ENCODE measurements at regions not wholly inside any gene's neighbourhood (a gene's known extent, or its start where the extent isn't known, plus 50 kb on each side); places are given as distances from the start of the nearest gene placed in this dataset.

DNA sequence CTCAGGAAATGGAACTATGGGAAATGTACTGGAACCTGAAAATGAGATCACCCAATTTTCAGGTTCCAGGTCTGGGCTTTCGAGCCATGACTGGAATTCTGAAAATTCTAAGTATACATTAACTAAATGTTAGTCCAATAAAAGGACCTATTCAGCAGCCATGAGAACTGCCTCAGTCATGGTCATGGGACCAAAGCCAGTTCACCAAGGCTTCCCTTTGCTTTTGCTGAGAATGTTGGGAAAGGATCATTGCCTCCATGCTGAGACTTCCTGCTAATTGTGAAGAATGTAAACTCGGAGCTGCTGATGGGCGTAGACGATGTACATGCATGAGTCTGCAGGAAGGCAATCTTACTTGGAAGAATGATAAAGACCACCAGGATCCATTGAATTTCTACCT lies 624.4 kb upstream of the SOX11 start:
- DNase-seq (ENCODE audit: low spot score) = peak; percentile 45

DNA sequence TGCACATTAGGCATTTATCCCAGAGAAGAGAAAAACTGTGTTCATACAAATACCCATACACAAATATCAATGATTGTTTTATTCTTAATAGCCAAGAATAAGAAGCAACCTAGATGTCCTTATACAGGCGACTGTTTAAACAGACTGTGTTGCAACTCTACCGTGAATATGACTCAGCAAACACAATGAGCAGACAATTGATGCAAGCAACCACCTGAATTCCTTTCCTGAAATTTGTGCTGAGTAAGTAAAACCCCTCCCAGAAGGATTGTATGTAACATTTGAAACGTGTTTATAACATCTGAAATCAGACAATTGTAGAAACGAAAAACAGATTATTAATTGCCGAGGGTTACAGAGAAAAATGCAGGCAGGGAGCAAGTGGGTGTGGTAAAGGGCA lies 621.9 kb upstream of the SOX11 start:
- peak; percentile 63 for DNase-seq (ENCODE audit: low spot score)

DNA sequence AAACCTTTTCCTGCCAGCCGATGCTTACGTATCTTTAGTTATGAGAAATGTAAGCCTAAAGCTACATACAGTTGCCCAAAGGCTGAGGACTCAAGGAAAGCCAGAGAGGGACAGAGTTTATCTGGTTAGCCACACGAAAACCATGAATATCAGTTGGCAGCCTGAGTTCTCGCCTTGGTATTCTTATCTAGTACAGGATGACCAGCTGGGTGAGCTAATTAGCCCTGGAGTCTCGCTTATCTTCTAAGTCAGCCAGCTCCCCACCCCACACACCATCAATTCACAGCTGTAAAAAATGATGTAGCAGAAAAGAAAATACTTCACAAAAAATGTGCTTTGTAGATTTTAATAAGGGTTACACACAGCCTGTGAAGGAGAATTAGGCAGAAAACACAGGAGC lies 617.5 kb upstream of the SOX11 start:
- no peak for DNase-seq (ENCODE audit: low spot score)

DNA sequence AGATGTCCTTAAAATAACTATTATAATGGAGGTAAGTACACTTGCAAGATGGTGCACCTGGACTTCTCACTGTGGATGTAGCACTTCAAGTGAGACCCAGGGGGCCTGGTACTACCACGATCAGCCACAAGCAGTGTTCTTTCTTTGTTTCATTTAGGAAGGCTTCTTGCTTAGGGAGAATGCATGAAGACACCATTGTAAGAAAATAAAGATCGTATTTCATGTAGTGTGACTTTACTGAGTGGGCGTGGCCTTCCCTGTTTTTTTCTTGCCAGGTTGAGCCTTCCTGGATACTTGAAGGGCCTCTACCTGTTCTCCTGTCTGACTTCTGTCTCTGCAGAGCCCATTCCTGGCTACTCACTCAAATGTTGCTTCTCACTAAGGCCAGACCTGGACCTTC lies 615.6 kb upstream of the SOX11 start:
- DNase-seq (ENCODE audit: low spot score) = no peak

DNA sequence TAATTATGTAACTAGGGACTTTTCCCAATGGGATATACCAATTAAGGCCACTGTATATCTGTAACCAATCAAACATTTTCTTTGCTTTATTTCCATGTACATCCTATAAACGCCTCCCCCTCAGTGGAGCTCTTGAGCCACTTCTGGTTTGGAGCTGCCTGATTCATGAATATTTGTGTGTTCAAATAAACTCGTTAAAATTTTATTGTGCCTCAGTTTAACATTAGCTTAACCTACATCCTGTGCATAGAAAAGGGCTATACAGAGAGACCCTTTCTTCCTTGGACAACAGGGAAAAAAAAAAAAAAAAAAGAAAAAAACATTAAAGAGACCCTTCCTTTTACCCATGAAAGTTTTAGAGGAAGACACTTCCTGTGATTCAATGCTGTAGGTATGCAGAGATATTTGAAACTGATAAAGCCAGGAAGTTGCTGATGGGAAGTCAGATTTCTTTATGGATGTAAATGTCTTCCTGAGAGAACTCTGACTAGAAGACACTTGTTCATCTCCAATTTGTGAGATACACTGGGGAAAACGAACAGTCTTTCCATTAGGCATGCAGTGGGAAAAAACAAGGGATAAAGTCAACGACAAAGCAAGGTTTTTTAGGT lies 614.6 kb upstream of the SOX11 start:
- DNase-seq (ENCODE audit: low spot score) = peak; percentile 13

DNA sequence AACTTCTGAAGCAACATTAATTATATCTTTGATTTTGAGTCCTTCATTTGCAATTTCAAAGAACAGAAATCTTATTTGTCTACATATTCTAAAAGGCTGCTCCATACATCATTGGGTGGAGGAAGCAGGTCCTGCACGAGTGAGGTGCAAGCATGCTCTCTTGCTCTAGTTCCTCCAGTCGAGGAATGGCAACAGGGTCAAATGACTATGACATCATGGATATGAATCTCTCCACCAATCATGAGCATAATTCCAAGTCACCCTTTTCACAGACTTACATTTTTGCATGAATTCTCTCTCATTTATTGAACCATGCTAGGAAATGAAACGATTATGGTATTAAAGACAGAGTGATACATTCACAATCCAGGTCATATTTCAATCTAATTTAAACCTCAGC lies 608.8 kb upstream of the SOX11 start:
- no peak for DNase-seq (ENCODE audit: low spot score)

DNA sequence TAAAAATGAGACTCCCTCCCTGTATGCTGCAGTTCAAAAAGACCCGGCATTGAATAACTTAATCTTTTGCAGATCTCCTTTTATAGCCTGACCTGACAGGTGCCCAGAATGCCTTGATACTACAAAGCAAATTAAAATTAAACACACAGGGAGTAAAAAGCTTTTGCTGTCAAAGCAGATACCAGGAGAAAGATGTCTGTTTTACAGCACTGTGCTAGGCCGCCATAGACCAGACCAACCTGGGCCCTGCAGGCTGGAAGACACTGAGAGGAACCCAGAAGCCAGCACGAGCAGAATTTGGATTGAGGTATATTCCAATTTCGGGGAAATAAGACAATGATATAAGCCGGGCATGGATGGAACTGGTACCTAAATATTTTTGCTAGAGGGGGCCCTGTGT lies 602.8 kb upstream of the SOX11 start:
- no peak for DNase-seq (ENCODE audit: low spot score)

DNA sequence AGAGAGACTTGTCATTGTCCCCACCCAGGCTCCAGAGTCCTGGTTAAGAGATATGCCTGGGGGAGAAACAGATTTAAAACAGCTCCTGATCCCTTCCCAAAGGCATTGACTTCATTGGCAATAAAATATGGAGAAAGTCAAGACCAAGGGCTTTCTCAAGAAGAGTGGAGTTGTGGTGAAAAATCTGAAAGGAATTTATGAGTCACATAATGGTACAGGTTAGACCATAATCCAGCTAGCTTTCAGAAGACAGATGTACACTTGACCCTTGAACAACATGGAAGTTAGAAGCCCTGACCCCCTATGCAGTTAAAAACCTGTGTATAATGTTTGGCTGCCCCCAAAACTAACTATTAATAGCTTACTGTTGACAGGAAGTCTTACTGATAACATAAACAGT lies 599.1 kb upstream of the SOX11 start:
- peak; percentile 5 for DNase-seq (ENCODE audit: low spot score)

DNA sequence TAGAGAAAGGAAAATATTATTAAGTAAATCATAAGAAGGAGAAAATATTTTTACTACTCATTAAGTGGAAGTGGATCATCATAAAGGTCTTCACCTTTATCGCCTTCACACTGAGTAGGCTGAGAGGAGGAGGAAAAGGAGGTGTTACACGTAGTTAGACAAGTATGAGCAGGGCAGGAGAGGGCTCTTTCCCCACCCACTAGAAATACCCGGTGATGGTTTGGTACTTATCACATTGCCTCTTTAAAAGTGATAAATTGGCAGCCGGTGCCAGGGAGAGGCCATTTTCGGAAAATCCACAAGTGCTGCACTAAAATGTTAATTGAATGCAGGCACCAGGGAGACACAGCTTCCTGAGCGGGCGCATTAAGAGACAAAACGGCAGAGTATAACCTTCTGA lies 598.7 kb upstream of the SOX11 start:
- DNase-seq (ENCODE audit: low spot score) = no peak

DNA sequence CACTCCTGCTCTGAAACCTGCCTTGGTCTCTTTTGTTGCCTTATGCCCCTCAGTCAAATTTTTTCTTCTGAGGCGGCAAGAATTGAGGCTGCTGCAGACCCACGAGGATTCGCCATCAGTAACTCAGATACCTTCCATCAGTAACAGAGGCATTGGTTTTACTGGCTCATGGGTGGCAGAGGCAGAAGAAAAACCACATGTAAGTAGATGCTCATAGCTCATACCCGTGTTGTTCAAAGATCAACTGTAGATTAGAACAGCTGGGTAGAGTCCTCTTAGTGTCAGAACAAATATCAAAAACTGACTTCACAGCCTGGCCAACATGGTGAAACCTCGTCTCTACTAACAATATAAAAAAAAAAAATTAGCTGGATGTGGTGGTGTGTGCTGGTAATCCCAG lies 598.0 kb upstream of the SOX11 start:
- no peak for DNase-seq (ENCODE audit: low spot score)

DNA sequence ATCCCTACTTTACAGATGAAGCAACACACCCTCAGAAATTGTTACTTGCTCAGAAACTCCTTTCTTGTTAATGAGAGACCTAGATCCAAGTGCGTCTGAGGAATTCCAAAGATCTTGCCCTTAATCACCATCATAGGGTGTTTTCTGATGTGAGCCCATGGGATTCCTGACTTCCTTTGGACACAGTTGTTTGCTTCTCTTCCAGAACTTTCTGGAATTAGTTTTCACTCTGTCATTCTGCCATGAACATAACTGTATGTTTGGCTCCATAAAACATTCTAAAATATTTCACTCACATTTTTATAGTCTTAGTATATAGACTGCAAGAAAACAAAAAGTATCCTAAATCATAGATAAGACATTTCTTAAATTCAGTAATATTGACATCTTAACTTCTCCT lies 593.9 kb upstream of the SOX11 start:
- no peak for DNase-seq (ENCODE audit: low spot score)

DNA sequence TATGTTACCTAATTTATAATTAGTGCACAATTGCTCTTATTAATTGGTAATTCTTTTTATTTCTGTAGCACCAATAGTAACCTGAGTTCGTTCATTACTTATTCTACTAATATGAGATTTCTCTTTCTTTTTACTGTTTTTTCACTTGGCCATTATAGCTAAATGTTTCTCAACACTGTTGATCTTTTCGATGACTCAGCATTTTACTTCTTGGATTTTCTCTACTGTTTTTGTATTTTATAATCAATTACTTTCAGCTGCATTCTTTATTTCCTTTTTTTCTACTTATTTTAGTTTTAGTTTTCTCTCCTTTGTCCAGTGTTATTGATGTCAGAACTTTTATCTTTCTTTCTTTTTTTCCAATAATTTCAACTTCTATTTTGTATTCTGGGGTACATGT lies 589.4 kb upstream of the SOX11 start:
- no peak for DNase-seq (ENCODE audit: low spot score)

DNA sequence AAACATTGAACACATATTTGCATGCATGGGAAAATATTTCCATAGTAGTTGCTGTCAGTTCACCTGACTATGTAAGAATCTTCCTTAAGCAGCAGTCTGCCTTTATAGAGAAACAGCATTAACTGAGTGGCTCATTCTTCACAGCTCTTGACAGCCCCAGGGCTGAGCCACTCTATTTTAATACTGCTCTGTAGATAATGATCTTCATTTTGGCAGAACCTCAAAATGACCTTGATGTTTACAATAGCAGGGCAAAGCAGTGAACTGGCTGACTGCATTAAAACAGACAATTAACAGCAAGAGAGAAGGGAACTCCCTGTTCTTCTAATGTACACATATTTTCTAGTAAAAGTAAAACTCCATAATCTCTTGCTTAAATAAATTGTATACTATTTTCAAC lies 580.6 kb upstream of the SOX11 start:
- no peak for DNase-seq (ENCODE audit: low spot score)

DNA sequence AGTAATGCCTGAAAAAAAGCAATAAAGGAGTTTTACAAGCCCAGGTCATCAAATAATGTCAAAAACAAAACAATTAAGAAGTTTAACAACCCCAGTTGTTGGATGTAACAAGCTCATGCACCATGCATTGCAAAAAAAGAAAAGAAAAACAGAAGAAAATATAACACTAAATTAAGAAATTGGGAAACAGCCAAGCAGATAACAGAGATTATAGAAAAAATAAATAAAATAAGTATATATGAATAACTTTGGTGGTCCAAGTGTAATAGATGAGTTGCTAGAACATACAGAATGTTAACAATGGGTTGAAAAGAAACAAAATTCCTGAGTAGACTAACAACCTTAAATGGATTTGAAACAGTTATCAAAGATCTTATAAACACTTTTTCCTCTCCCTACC lies 573.1 kb upstream of the SOX11 start:
- no peak for DNase-seq (ENCODE audit: low spot score)

DNA sequence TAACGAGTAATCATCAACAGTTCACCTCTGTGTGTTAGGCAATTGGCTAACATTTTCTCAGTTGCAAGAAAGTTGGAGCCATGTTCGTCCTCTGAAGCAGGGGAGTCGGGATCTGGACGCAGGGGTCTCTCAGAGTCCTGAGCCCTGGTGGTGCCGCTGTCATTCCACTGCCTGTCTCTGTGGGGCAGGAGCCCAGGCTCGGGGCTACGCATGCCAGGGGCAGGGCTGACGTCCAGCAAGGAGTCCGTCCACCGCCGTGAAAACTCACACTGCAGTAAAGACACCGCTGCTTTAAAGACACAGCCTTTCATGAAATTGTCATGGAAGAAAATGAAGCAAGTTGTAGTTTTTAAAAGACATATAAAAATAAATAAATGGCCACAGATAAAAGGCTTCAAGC lies 571.1 kb upstream of the SOX11 start:
- no peak for DNase-seq (ENCODE audit: low spot score)

DNA sequence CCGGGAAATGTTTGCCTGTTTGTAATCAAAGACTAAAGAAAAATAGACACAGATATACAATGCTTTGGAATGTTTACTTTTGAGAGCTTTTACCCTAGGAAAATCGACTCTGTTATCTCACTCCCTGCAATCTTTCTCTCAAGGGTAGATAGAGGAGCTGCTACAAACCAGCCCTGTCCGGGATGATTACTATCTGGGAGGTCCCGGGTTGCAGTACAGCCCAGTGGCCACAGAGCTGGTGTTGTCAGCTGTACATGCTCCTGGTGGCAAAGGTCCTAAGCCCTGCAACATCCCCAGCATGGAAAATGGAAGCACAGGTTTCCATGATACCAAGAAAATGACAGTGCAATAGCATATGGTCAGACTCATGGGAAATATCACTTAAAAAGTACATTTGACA lies 570.5 kb upstream of the SOX11 start:
- DNase-seq (ENCODE audit: low spot score) = peak; percentile 7

DNA sequence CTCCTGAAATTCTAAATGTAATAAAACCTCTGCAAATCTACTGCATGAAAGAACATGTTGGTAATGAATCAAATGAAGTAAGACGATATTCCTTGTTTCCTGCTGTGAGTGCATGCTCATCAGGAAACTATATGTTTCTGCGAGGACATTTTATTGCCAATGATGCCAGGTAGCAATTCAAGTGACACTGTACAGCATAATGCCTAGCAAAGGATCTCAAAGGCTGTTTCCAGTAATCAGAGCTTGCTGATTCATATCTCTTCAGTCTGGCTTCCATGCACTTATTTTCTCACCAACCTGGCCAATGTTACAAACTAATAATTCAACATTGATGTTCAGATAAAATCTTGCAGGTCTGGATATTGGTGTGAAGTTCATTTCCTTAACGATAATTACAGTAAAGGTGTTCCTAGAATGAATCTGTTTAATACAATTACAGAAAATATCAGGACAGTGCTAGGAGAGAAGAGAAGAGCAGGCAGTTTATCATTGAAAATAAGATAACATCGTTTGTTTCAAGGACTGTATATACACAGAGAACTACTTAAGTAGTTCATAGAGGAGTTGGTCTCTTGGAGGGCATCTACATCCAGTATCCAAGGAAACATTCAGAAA lies 568.5 kb upstream of the SOX11 start:
- DNase-seq (ENCODE audit: low spot score) = no peak

DNA sequence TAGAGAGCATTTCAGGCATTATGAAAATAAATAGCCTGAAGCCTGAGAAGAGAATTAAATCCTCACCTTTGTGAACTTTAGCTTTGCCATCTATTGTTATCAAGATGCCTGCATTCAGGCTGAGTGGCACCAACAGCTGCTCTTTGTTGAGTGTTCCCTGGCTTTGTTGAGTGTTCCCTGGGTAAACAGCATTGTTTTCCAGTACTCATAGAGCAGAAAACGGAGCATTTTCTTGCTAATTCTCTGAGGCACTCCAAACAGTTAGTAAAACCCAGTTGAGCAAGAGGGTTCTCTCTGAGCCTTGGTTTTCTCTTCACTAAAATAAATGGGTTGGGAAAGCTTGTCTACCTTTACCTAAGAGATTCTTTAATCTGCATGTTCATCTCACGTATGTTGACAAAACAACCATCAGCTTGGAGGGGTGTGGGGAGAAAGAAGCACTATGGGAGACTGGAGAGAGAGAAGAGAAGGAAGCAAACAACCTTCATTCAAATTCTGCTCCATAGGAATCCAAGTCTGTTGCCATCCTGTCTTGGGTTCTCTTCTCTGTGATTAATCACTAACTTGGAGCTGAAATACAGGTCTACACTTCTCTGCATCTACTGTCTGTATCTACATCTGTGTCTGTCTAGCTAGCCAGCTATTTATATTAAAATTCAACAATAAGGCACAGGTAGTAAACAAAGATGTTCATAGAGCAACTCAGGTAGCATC lies 567.0 kb upstream of the SOX11 start:
- no peak for DNase-seq (ENCODE audit: low spot score)

DNA sequence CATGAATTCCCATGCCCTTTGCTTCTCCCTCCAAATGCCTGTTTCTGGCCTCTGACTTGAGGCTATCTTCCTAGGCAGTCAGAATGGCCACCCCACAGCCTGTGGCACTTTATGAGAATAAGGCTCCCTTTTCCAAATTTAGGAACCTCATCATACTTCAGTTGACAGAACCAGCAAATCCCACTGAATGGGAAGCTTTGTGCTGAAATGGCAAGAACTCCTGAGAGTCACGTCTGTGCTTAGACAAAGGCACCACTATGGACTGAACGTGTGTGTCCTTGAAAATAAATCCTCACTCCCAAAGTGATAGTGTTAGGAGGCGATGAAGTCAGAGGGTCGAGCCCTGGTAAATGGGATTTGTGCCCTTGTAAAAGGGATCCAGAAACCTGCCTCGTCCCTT lies 559.9 kb upstream of the SOX11 start:
- no peak for DNase-seq (ENCODE audit: low spot score)

DNA sequence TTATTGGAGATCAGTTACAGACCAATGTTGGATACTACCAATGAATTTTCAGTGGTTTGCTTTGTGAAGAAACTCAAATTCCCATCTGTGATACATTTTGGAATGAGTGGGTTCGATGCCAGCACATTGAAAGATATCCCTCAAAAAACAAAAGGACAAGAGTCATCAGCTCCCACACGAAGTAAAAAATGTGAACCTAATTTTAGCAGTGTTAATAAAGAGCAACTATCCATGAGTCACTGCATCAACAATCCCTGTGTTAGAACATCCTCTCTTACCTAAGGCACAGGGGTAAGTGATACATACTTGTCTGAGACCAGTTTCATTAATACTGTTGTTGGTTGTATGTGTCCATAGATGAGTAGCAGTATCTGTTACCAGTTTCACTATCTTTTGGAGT lies 551.8 kb upstream of the SOX11 start:
- peak; percentile 66 for DNase-seq (ENCODE audit: low spot score)

DNA sequence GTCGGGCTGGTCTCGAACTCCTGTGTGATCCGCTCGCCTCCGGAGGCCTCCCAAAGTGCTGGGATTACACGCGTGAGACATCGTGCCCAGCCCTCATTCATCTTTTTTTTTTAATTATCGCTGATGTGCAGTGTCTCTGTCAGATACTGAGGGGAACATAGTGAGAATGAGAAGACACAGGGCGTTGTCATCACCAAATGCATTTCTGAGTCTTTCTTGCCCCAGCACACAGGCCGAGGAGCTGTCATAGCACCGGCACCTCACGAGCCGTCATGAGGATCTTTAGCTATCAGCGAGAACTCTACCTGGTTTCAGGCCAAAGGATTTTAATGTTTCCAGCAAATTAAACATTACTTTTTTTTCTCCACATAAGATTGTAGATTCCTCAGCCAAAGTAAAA lies 548.0 kb upstream of the SOX11 start:
- no peak for DNase-seq (ENCODE audit: low spot score)

DNA sequence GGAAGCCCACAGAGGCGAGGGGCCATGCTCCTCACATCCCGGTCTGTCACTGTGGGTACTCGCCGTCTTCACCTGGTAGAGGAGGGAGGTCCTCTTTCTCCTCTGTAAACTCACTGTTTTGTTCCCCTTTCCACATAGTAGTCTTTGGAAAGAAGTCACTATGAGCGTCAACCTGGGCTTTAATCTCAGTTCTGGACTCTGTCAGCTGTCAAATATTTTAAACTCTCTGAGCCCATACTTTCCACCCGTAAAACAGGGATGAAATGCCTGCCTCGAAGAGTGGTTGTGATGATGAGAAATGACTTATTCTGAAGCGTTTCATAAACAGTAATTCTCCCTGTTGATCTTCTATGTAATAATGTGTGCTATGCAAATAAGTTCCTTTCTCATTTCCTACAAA lies 547.1 kb upstream of the SOX11 start:
- no peak for DNase-seq (ENCODE audit: low spot score)

DNA sequence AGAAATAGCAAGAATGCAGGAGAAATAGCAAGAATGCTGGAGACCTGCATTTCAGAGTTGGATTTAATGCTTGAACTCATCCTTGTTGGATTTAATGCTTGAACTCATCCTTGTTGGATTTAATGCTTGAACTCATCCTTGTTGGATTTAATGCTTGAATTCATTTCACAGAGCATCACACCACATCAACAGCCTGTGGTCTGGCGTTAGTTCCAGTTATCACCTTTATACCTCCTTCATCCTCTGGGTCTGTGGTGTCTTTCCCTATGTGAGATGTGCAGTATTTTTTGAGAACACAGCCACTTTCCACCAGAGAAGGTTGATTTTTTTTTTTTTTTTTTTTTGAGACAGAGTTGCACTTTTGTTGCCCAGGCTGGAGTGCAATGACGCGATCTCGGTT lies 546.4 kb upstream of the SOX11 start:
- peak; percentile 72 for DNase-seq (ENCODE audit: low spot score)
